Liver (tissue), 8 donors: ENCODE measurements at regions not wholly inside any gene's neighbourhood (a gene's known extent, or its start where the extent isn't known, plus 50 kb on each side); places are given as distances from the start of the nearest gene placed in this dataset.

Experiments used
- DNase-seq: peaks from one replicate; pipeline ENCODE4 v3.0.0-alpha.2; 2017; ENCODE audit warnings: low spot score
- H3K27ac ChIP-seq, 2 donors: one replicate each; pipeline ENCODE4 v1.7.0; 2013; ENCODE audit warnings: inconsistent platforms in 2 of 2, low read length in 2 of 2, control low read depth in 1 of 2, low read depth in 1 of 2, mild to moderate bottlenecking in 1 of 2
- H3K27me3 ChIP-seq, 4 donors: one replicate each; pipeline versions ENCODE4 v1.6.1 to v1.7.0; 2013; ENCODE audit warnings: low read length in 3 of 4, inconsistent platforms in 1 of 4, mild to moderate bottlenecking in 1 of 4, moderate library complexity in 1 of 4; ENCODE audit not compliant: control insufficient read depth in 4 of 4, insufficient read depth in 4 of 4
- H3K36me3 ChIP-seq, 4 donors: one replicate each; pipeline versions ENCODE4 v1.6.1 to v1.7.0; 2013; ENCODE audit warnings: low read length in 3 of 4, mild to moderate bottlenecking in 3 of 4, low read depth in 1 of 4, moderate library complexity in 1 of 4; ENCODE audit not compliant: control insufficient read depth in 4 of 4, insufficient read depth in 3 of 4
- H3K4me1 ChIP-seq, 4 donors: one replicate each; pipeline versions ENCODE4 v1.6.1 to v1.7.0; 2013; ENCODE audit warnings: low read length in 3 of 4, mild to moderate bottlenecking in 3 of 4, moderate library complexity in 1 of 4; ENCODE audit not compliant: control insufficient read depth in 4 of 4, insufficient read depth in 4 of 4
- H3K4me3 ChIP-seq, 3 donors: one replicate each; pipeline versions ENCODE4 v1.6.1 to v1.7.0; 2013; ENCODE audit warnings: low read length in 3 of 3, control low read depth in 1 of 3, low read depth in 1 of 3, mild to moderate bottlenecking in 1 of 3
- H3K9ac ChIP-seq, 2 donors: one replicate each; pipeline ENCODE4 v1.7.0; 2013; ENCODE audit warnings: low read length in 2 of 2, mild to moderate bottlenecking in 2 of 2, moderate library complexity in 2 of 2, control low read depth in 1 of 2, low read depth in 1 of 2
- H3K9me3 ChIP-seq, 4 donors: one replicate each; pipeline versions ENCODE4 v1.6.1 to v1.7.0; 2013; ENCODE audit warnings: low read length in 3 of 4; ENCODE audit not compliant: control insufficient read depth in 4 of 4
- FOXA1 ChIP-seq: IDR thresholded peaks from 2 replicates; pipeline ENCODE4 v1.6.1; 2016; ENCODE audit warnings: antibody characterized with exemption
- FOXA2 ChIP-seq: IDR thresholded peaks from 2 replicates; pipeline ENCODE4 v1.6.1; 2016; ENCODE audit warnings: antibody characterized with exemption
- GABPA ChIP-seq, 2 donors: IDR thresholded peaks in 1 of 2; conservative IDR thresholded peaks in 1 of 2; 2 replicates each; pipeline ENCODE4 v1.6.1; 2016; ENCODE audit warnings: antibody characterized with exemption in 2 of 2, mild to moderate bottlenecking in 1 of 2, moderate library complexity in 1 of 2
- HNF4A ChIP-seq, 2 donors: conservative IDR thresholded peaks; 2 replicates each; pipeline ENCODE4 v1.6.1; 2016; ENCODE audit warnings: antibody characterized with exemption in 2 of 2, mild to moderate bottlenecking in 2 of 2
- HNF4G ChIP-seq: IDR thresholded peaks from 2 replicates; pipeline ENCODE4 v1.6.1; 2016; ENCODE audit warnings: antibody characterized with exemption
- JUND ChIP-seq, 2 donors: IDR thresholded peaks; 2 replicates each; pipeline ENCODE4 v1.6.1; 2016; ENCODE audit warnings: antibody characterized with exemption in 2 of 2
- RAD21 ChIP-seq, 2 donors: IDR thresholded peaks; 2 replicates each; pipeline ENCODE4 v1.6.1; 2016; ENCODE audit warnings: antibody characterized with exemption in 2 of 2, mild to moderate bottlenecking in 2 of 2
- SP1 ChIP-seq: IDR thresholded peaks from 2 replicates; pipeline ENCODE4 v1.6.1; 2018; ENCODE audit warnings: antibody characterized with exemption, mild to moderate bottlenecking
- TAF1 ChIP-seq: conservative IDR thresholded peaks from 2 replicates; pipeline ENCODE4 v1.6.1; 2016; ENCODE audit warnings: antibody characterized with exemption, mild to moderate bottlenecking
- YY1 ChIP-seq: IDR thresholded peaks from 2 replicates; pipeline ENCODE4 v1.6.1; 2016; ENCODE audit warnings: antibody characterized with exemption, mild to moderate bottlenecking
- WGBS: extraction: QIAGEN DNeasy Blood & Tissue Kit; methylation state at CpG from one replicate; pipeline ENCODE4 v1.1.7; 2013; 5-methylcytosine and 5-hydroxymethylcytosine counted together
- TF ChIP-seq, protein P1 (sequence below): IDR thresholded peaks from 2 replicates; pipeline ENCODE4 v1.6.1; 2016; ENCODE audit warnings: antibody characterized with exemption
- TF ChIP-seq, protein P2 (sequence below): fragments of 150-350 bp; IDR thresholded peaks from 2 replicates; pipeline ENCODE4 v1.5.1; 2017; ENCODE audit warnings: improper control_type of control experiment, low read depth, low read length; ENCODE audit not compliant: missing input control
- TF ChIP-seq, protein P3 (sequence below): IDR thresholded peaks from 2 replicates; pipeline ENCODE4 v1.6.1; 2016; ENCODE audit warnings: antibody characterized with exemption, mild to moderate bottlenecking
- TF ChIP-seq, protein P4 (sequence below): IDR thresholded peaks from 2 replicates; pipeline ENCODE4 v1.6.1; 2016; ENCODE audit warnings: antibody characterized with exemption
- donor health status: healthy.
- donor health status: healthy.
- donor health status: healthy.
- donor health status: healthy.
- donor health status: healthy.

DNA sequence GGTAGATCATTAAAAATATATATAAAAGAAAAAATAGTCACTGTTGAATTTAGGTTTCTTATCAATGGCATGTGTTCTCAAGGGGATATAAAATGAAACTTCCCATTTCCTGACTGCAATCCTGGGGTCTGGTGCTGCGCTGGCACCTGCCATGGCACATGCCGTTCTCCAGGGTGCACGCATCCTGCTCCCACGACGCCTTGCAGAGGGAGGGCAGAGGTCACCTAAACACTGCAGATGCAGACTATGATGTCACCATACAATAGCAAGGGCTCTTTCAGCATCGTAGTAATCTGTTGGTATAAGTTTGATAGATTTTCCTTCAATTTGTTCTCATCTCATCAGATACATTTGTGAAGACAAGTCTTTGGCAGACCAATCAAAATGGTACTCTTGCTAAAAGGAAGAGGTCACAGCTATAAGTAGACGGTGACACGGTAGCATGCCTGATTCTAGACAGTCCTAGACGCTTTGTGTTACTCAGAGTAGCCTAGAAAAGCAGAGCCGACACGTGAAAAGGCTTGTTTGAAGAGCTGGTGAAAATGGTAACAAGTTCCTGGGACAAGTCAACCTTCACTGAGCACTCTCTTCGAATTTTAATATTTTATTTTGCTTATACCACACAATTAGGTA is 761.4 kb downstream of the DCDC2C start:
- Histone ChIP-seq H3K27me3 (no peaks in the 10 kb centered on the region), H3K27ac (no peak overlapping the region), H3K9ac (no peak overlapping the region), H3K36me3 (no peaks in the 10 kb centered on the region), H3K4me1 (no peaks in the 10 kb centered on the region), H3K9me3 (no peaks in the 10 kb centered on the region), H3K4me3 (no peak overlapping the region)
- TF ChIP-seq FOXA2: no peak
- TF ChIP-seq TAF1: no peak
- no peak for TF ChIP-seq JUND (IDR thresholded peaks at IDR 0.05)
- TF ChIP-seq, protein P1, sequence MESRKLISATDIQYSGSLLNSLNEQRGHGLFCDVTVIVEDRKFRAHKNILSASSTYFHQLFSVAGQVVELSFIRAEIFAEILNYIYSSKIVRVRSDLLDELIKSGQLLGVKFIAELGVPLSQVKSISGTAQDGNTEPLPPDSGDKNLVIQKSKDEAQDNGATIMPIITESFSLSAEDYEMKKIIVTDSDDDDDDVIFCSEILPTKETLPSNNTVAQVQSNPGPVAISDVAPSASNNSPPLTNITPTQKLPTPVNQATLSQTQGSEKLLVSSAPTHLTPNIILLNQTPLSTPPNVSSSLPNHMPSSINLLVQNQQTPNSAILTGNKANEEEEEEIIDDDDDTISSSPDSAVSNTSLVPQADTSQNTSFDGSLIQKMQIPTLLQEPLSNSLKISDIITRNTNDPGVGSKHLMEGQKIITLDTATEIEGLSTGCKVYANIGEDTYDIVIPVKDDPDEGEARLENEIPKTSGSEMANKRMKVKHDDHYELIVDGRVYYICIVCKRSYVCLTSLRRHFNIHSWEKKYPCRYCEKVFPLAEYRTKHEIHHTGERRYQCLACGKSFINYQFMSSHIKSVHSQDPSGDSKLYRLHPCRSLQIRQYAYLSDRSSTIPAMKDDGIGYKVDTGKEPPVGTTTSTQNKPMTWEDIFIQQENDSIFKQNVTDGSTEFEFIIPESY: no peak
- no peak for TF ChIP-seq HNF4A (conservative IDR thresholded peaks at IDR 0.05)
- no peak for TF ChIP-seq FOXA1
- TF ChIP-seq, protein P2, sequence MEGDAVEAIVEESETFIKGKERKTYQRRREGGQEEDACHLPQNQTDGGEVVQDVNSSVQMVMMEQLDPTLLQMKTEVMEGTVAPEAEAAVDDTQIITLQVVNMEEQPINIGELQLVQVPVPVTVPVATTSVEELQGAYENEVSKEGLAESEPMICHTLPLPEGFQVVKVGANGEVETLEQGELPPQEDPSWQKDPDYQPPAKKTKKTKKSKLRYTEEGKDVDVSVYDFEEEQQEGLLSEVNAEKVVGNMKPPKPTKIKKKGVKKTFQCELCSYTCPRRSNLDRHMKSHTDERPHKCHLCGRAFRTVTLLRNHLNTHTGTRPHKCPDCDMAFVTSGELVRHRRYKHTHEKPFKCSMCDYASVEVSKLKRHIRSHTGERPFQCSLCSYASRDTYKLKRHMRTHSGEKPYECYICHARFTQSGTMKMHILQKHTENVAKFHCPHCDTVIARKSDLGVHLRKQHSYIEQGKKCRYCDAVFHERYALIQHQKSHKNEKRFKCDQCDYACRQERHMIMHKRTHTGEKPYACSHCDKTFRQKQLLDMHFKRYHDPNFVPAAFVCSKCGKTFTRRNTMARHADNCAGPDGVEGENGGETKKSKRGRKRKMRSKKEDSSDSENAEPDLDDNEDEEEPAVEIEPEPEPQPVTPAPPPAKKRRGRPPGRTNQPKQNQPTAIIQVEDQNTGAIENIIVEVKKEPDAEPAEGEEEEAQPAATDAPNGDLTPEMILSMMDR: no peak
- TF ChIP-seq, protein P3, sequence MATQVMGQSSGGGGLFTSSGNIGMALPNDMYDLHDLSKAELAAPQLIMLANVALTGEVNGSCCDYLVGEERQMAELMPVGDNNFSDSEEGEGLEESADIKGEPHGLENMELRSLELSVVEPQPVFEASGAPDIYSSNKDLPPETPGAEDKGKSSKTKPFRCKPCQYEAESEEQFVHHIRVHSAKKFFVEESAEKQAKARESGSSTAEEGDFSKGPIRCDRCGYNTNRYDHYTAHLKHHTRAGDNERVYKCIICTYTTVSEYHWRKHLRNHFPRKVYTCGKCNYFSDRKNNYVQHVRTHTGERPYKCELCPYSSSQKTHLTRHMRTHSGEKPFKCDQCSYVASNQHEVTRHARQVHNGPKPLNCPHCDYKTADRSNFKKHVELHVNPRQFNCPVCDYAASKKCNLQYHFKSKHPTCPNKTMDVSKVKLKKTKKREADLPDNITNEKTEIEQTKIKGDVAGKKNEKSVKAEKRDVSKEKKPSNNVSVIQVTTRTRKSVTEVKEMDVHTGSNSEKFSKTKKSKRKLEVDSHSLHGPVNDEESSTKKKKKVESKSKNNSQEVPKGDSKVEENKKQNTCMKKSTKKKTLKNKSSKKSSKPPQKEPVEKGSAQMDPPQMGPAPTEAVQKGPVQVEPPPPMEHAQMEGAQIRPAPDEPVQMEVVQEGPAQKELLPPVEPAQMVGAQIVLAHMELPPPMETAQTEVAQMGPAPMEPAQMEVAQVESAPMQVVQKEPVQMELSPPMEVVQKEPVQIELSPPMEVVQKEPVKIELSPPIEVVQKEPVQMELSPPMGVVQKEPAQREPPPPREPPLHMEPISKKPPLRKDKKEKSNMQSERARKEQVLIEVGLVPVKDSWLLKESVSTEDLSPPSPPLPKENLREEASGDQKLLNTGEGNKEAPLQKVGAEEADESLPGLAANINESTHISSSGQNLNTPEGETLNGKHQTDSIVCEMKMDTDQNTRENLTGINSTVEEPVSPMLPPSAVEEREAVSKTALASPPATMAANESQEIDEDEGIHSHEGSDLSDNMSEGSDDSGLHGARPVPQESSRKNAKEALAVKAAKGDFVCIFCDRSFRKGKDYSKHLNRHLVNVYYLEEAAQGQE: no peak
- no peak for TF ChIP-seq GABPA (IDR thresholded peaks at IDR 0.05 in 1 of 2, conservative IDR thresholded peaks at IDR 0.05 in 1 of 2)
- TF ChIP-seq YY1: no peak
- WGBS: 74% methylated on average over 12 of the region's 12 CpGs
- no peak for DNase-seq

DNA sequence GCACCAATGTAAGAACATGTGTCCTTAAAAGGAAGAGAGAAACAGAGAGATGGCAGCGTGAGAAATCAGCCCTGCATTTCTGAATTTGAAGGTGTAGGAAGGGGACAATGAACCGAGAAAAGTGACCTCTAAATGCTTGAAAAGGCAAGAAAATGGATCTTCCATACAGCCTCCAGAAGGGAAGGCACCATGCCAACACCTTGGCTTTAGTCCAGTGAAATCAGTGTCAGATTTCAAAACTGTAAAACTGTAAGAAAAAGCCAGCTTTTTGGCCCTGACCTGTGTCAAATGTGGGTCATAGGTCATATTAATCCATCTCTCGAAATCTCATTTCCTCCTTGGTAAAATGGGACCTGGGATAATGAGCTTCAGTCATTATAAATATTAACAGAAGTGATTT is 762.3 kb downstream of the DCDC2C start:
- no peak overlapping the region for H3K4me3 ChIP-seq
- no peak for TF ChIP-seq SP1
- TF ChIP-seq GABPA (IDR thresholded peaks at IDR 0.05 in 1 of 2, conservative IDR thresholded peaks at IDR 0.05 in 1 of 2): no peak
- TF ChIP-seq, protein P2: no peak
- TF ChIP-seq RAD21 (IDR thresholded peaks at IDR 0.05): no peak
- TF ChIP-seq, protein P4, sequence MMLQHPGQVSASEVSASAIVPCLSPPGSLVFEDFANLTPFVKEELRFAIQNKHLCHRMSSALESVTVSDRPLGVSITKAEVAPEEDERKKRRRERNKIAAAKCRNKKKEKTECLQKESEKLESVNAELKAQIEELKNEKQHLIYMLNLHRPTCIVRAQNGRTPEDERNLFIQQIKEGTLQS: no peak
- TF ChIP-seq, protein P3: no peak
- TF ChIP-seq HNF4G: no peak
- H3K27ac ChIP-seq: no peak overlapping the region
- DNase-seq: no peak
- H3K36me3 ChIP-seq: no peaks in the 10 kb centered on the region
- H3K9ac ChIP-seq: no peak overlapping the region
- H3K9me3 ChIP-seq: no peaks in the 10 kb centered on the region
- 65% methylated on average over 3 of the region's 3 CpGs for WGBS
- no peaks in the 10 kb centered on the region for H3K27me3 ChIP-seq
- H3K4me1 ChIP-seq: no peaks in the 10 kb centered on the region
